SH-SY5Y (cell line): ENCODE measurements at regions not wholly inside any gene's neighbourhood (a gene's known extent, or its start where the extent isn't known, plus 50 kb on each side); places are given as distances from the start of the nearest gene placed in this dataset.

ENCODE experiments used
- GATA2 ChIP-seq: IDR thresholded peaks from 2 replicates; pipeline ENCODE4 v1.6.1; 2011; ENCODE audit warnings: mild to moderate bottlenecking, low read depth, low read length
- GATA3 ChIP-seq: IDR thresholded peaks from 2 replicates; pipeline ENCODE4 v1.6.1; 2011; ENCODE audit warnings: low read depth, mild to moderate bottlenecking, low read length, moderate library complexity

GRCh38 chr16:5333991-5334390 is 236.4 kb upstream of the EEF2KMT start:
- TF ChIP-seq GATA2 = no peak
- TF ChIP-seq GATA3 = no peak
